ENCODE measurements at regions not wholly inside any gene's neighbourhood (a gene's known extent, or its start where the extent isn't known, plus 50 kb on each side); places are given as distances from the start of the nearest gene placed in this dataset.

- no CpG with 5 or more reads among the region's 5 CpGs for WGBS (ENCODE audit: extremely low coverage, insufficient coverage, insufficient read length)
- no peak overlapping the region for H4K12ac ChIP-seq (ENCODE audit: low read depth, low read length)
Observed at GRCh38 chr12:105595440-105595839, 264.9 kb downstream of the C12orf75 start.

GRCh38 chr12:105596731-105597130, 266.2 kb downstream of the C12orf75 start:
- Histone ChIP-seq H3K79me2 (ENCODE audit: control insufficient read depth, insufficient read depth, low read length, poor library complexity) (peaks cover 2% of the 10 kb centered on the region), H3K9me3 (ENCODE audit: insufficient read depth, low read depth, low read length) (no peaks in the 10 kb centered on the region), H3K4me2 (ENCODE audit: low read length) (no peak overlapping the region), H4K91ac (ENCODE audit: low read depth, low read length) (peak overlapping the region; percentile 57), H2AK5ac (ENCODE audit: low read length) (no peak overlapping the region), H3K9ac (ENCODE audit: low read length) (no peak overlapping the region), H4K8ac (ENCODE audit: low read depth, low read length) (no peak overlapping the region), H2BK120ac (ENCODE audit: insufficient read depth, low read length, poor library complexity) (no peak overlapping the region), H3K79me1 (ENCODE audit: low read length) (peaks cover 15% of the 10 kb centered on the region), H2AFZ (ENCODE audit: insufficient read depth, low read length, poor library complexity) (no peak overlapping the region), H3K23ac (ENCODE audit: low read length) (no peak overlapping the region), H3K4ac (ENCODE audit: low read depth, low read length) (no peak overlapping the region), H3K4me1 (ENCODE audit: control insufficient read depth in 1 of 2, insufficient read depth in 2 of 2, low read length in 2 of 2) (peaks cover 14 to 21% of the 10 kb centered on the region in 2 experiments), H2BK5ac (ENCODE audit: low read depth, low read length, poor library complexity) (peak overlapping the region; percentile 77), H3K14ac (ENCODE audit: low read length) (peak overlapping the region; percentile 74), H3K4me3 (ENCODE audit: low read depth, low read length) (no peak overlapping the region), H3K27ac (ENCODE audit: low read depth, low read length) (peak overlapping the region; percentile 51), H2BK12ac (ENCODE audit: low read length) (peak overlapping the region; percentile 54), H3K36me3 (ENCODE audit: control insufficient read depth in 1 of 2, insufficient read depth in 2 of 2, low read length in 2 of 2) (no peaks in the 10 kb centered on the region), H4K12ac (ENCODE audit: low read depth, low read length) (peak overlapping the region; percentile 59), H3K27me3 (ENCODE audit: insufficient read depth, low read length) (no peaks in the 10 kb centered on the region), H3K18ac (ENCODE audit: low read length) (no peak overlapping the region)
- peak; percentile 34 to 80 for DNase-seq
- no CpG with 5 or more reads among the region's 2 CpGs for WGBS (ENCODE audit: extremely low coverage, insufficient coverage, insufficient read length)

More at GRCh38 chr12:105595440-105595839, 264.9 kb downstream of the C12orf75 start:
- Histone ChIP-seq H3K79me2 (ENCODE audit: control insufficient read depth, insufficient read depth, low read length, poor library complexity) (peaks cover 2% of the 10 kb centered on the region), H2AK5ac (ENCODE audit: low read length) (peak overlapping the region; percentile 36), H3K23ac (ENCODE audit: low read length) (no peak overlapping the region), H4K91ac (ENCODE audit: low read depth, low read length) (peak overlapping the region; percentile 38), H3K79me1 (ENCODE audit: low read length) (peaks cover 15% of the 10 kb centered on the region), H3K27me3 (ENCODE audit: insufficient read depth, low read length) (no peaks in the 10 kb centered on the region), H3K4me2 (ENCODE audit: low read length) (no peak overlapping the region), H3K4me3 (ENCODE audit: low read depth, low read length) (no peak overlapping the region), H3K9me3 (ENCODE audit: insufficient read depth, low read depth, low read length) (no peaks in the 10 kb centered on the region), H3K14ac (ENCODE audit: low read length) (peak overlapping the region; percentile 41), H3K9ac (ENCODE audit: low read length) (no peak overlapping the region), H3K36me3 (ENCODE audit: control insufficient read depth in 1 of 2, insufficient read depth in 2 of 2, low read length in 2 of 2) (no peaks in the 10 kb centered on the region), H2AFZ (ENCODE audit: insufficient read depth, low read length, poor library complexity) (no peak overlapping the region), H2BK5ac (ENCODE audit: low read depth, low read length, poor library complexity) (peak overlapping the region; percentile 65), H2BK120ac (ENCODE audit: insufficient read depth, low read length, poor library complexity) (peak overlapping the region; percentile 26), H4K8ac (ENCODE audit: low read depth, low read length) (peak overlapping the region; percentile 2), H3K27ac (ENCODE audit: low read depth, low read length) (peak overlapping the region; percentile 51), H3K18ac (ENCODE audit: low read length) (peak overlapping the region; percentile 77), H3K4ac (ENCODE audit: low read depth, low read length) (no peak overlapping the region), H3K4me1 (ENCODE audit: control insufficient read depth in 1 of 2, insufficient read depth in 2 of 2, low read length in 2 of 2) (peaks cover 14 to 16% of the 10 kb centered on the region in 2 experiments), H2BK12ac (ENCODE audit: low read length) (peak overlapping the region; percentile 55)
- no peak for DNase-seq

DNA sequence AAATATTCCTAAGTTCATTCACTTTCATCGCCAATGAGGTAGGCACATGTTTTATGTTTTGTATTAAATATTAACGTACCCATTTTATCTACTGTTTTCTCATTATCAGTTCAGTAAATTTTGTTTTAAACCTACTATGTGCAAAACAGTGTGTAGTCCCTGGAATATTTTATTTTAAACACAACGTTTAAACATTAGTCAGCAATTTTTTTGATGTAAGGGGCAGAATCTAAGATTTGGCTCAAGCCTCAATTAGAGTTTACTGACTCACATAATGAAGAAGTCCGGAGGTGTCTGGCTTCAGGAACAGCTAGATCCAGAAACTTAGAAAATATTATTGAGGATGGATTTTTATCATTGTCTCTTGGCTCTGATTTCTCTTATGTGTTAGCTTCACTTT, 267.5 kb downstream of the C12orf75 start:
- Histone ChIP-seq H3K9me3 (ENCODE audit: insufficient read depth, low read depth, low read length) (no peaks in the 10 kb centered on the region), H2AK5ac (ENCODE audit: low read length) (no peak overlapping the region)

GRCh38 chr12:105600911-105601545, 270.5 kb downstream of the C12orf75 start:
- Histone ChIP-seq H3K9me3 (ENCODE audit: insufficient read depth, low read depth, low read length) (peaks cover 1% of the 10 kb centered on the region), H3K4ac (ENCODE audit: low read depth, low read length) (no peak overlapping the region), H3K79me1 (ENCODE audit: low read length) (peaks cover 6% of the 10 kb centered on the region), H2AFZ (ENCODE audit: insufficient read depth, low read length, poor library complexity) (no peak overlapping the region), H2BK5ac (ENCODE audit: low read depth, low read length, poor library complexity) (no peak overlapping the region), H4K8ac (ENCODE audit: low read depth, low read length) (no peak overlapping the region), H4K12ac (ENCODE audit: low read depth, low read length) (no peak overlapping the region), H3K27me3 (ENCODE audit: insufficient read depth, low read length) (no peaks in the 10 kb centered on the region), H3K36me3 (ENCODE audit: control insufficient read depth in 1 of 2, insufficient read depth in 2 of 2, low read length in 2 of 2) (no peaks in the 10 kb centered on the region), H3K14ac (ENCODE audit: low read length) (no peak overlapping the region), H3K4me1 (ENCODE audit: control insufficient read depth in 1 of 2, insufficient read depth in 2 of 2, low read length in 2 of 2) (peaks cover 6 to 12% of the 10 kb centered on the region in 2 experiments), H4K91ac (ENCODE audit: low read depth, low read length) (no peak overlapping the region), H3K79me2 (ENCODE audit: control insufficient read depth, insufficient read depth, low read length, poor library complexity) (peaks cover 2% of the 10 kb centered on the region), H3K4me2 (ENCODE audit: low read length) (no peak overlapping the region), H3K18ac (ENCODE audit: low read length) (no peak overlapping the region), H3K9ac (ENCODE audit: low read length) (no peak overlapping the region), H2BK12ac (ENCODE audit: low read length) (no peak overlapping the region), H2AK5ac (ENCODE audit: low read length) (no peak overlapping the region), H2BK120ac (ENCODE audit: insufficient read depth, low read length, poor library complexity) (no peak overlapping the region), H3K4me3 (ENCODE audit: low read depth, low read length) (no peak overlapping the region), H3K23ac (ENCODE audit: low read length) (no peak overlapping the region), H3K27ac (ENCODE audit: low read depth, low read length) (no peak overlapping the region)
- DNase-seq: peak in 1 of 2 donors; percentile 30
- no CpG with 5 or more reads among the region's 2 CpGs for WGBS (ENCODE audit: extremely low coverage, insufficient coverage, insufficient read length)

More for the DNA sequence above, 267.5 kb downstream of the C12orf75 start:
- Histone ChIP-seq H3K4me1 (ENCODE audit: control insufficient read depth in 1 of 2, insufficient read depth in 2 of 2, low read length in 2 of 2) (peaks cover 14 to 21% of the 10 kb centered on the region in 2 experiments), H3K4me3 (ENCODE audit: low read depth, low read length) (no peak overlapping the region), H3K36me3 (ENCODE audit: control insufficient read depth in 1 of 2, insufficient read depth in 2 of 2, low read length in 2 of 2) (no peaks in the 10 kb centered on the region), H3K23ac (ENCODE audit: low read length) (no peak overlapping the region), H4K12ac (ENCODE audit: low read depth, low read length) (no peak overlapping the region), H3K27ac (ENCODE audit: low read depth, low read length) (no peak overlapping the region), H2BK5ac (ENCODE audit: low read depth, low read length, poor library complexity) (no peak overlapping the region), H2BK120ac (ENCODE audit: insufficient read depth, low read length, poor library complexity) (no peak overlapping the region), H2AFZ (ENCODE audit: insufficient read depth, low read length, poor library complexity) (no peak overlapping the region), H4K8ac (ENCODE audit: low read depth, low read length) (no peak overlapping the region), H4K91ac (ENCODE audit: low read depth, low read length) (no peak overlapping the region), H3K4me2 (ENCODE audit: low read length) (no peak overlapping the region), H3K18ac (ENCODE audit: low read length) (no peak overlapping the region), H3K27me3 (ENCODE audit: insufficient read depth, low read length) (no peaks in the 10 kb centered on the region), H2BK12ac (ENCODE audit: low read length) (no peak overlapping the region), H3K14ac (ENCODE audit: low read length) (no peak overlapping the region), H3K4ac (ENCODE audit: low read depth, low read length) (no peak overlapping the region), H3K79me2 (ENCODE audit: control insufficient read depth, insufficient read depth, low read length, poor library complexity) (peaks cover 2% of the 10 kb centered on the region), H3K79me1 (ENCODE audit: low read length) (peaks cover 15% of the 10 kb centered on the region), H3K9ac (ENCODE audit: low read length) (no peak overlapping the region)
- DNase-seq: no peak
- no CpG with 5 or more reads among the region's 4 CpGs for WGBS (ENCODE audit: extremely low coverage, insufficient coverage, insufficient read length)
